ENCODE measurements at regions not wholly inside any gene's neighbourhood (a gene's known extent, or its start where the extent isn't known, plus 50 kb on each side); places are given as distances from the start of the nearest gene placed in this dataset.

DNA sequence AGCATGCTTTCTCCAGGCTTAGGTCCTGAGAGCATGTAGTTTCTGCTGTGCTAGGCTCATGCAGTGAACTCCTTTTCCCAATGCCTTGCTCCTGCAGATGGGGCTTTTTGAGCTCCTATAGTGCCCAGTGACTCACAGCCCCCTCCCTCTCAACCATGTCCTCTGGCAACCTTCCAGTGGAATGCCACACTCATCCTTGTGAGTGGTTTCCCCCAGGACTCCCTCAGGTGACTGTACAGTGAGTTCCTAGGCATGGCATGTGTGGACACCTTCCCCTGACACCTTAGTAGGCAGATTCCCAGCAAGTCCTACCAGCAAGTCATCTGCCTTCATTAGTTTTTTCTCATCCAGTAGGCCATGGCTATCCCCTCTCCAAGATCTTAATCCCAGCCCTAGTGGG, 72.4 kb upstream of the CXCL14 start (continued):
- TF ChIP-seq, protein P1, sequence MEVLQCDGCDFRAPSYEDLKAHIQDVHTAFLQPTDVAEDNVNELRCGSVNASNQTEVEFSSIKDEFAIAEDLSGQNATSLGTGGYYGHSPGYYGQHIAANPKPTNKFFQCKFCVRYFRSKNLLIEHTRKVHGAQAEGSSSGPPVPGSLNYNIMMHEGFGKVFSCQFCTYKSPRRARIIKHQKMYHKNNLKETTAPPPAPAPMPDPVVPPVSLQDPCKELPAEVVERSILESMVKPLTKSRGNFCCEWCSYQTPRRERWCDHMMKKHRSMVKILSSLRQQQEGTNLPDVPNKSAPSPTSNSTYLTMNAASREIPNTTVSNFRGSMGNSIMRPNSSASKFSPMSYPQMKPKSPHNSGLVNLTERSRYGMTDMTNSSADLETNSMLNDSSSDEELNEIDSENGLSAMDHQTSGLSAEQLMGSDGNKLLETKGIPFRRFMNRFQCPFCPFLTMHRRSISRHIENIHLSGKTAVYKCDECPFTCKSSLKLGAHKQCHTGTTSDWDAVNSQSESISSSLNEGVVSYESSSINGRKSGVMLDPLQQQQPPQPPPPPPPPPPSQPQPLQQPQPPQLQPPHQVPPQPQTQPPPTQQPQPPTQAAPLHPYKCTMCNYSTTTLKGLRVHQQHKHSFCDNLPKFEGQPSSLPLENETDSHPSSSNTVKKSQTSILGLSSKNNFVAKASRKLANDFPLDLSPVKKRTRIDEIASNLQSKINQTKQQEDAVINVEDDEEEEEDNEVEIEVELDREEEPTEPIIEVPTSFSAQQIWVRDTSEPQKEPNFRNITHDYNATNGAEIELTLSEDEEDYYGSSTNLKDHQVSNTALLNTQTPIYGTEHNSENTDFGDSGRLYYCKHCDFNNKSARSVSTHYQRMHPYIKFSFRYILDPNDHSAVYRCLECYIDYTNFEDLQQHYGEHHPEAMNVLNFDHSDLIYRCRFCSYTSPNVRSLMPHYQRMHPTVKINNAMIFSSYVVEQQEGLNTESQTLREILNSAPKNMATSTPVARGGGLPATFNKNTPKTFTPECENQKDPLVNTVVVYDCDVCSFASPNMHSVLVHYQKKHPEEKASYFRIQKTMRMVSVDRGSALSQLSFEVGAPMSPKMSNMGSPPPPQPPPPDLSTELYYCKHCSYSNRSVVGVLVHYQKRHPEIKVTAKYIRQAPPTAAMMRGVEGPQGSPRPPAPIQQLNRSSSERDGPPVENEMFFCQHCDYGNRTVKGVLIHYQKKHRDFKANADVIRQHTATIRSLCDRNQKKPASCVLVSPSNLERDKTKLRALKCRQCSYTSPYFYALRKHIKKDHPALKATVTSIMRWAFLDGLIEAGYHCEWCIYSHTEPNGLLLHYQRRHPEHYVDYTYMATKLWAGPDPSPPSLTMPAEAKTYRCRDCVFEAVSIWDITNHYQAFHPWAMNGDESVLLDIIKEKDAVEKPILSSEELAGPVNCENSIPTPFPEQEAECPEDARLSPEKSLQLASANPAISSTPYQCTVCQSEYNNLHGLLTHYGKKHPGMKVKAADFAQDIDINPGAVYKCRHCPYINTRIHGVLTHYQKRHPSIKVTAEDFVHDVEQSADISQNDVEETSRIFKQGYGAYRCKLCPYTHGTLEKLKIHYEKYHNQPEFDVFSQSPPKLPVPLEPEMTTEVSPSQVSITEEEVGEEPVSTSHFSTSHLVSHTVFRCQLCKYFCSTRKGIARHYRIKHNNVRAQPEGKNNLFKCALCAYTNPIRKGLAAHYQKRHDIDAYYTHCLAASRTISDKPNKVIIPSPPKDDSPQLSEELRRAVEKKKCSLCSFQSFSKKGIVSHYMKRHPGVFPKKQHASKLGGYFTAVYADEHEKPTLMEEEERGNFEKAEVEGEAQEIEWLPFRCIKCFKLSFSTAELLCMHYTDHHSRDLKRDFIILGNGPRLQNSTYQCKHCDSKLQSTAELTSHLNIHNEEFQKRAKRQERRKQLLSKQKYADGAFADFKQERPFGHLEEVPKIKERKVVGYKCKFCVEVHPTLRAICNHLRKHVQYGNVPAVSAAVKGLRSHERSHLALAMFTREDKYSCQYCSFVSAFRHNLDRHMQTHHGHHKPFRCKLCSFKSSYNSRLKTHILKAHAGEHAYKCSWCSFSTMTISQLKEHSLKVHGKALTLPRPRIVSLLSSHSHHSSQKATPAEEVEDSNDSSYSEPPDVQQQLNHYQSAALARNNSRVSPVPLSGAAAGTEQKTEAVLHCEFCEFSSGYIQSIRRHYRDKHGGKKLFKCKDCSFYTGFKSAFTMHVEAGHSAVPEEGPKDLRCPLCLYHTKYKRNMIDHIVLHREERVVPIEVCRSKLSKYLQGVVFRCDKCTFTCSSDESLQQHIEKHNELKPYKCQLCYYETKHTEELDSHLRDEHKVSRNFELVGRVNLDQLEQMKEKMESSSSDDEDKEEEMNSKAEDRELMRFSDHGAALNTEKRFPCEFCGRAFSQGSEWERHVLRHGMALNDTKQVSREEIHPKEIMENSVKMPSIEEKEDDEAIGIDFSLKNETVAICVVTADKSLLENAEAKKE (CRISPR knock-in tag; IDR thresholded peaks at IDR 0.05): no peak
- TF ChIP-seq POLR2AphosphoS5 (IDR thresholded peaks at IDR 0.05; ENCODE audit: low read depth): no peak
- TF ChIP-seq, protein P2, sequence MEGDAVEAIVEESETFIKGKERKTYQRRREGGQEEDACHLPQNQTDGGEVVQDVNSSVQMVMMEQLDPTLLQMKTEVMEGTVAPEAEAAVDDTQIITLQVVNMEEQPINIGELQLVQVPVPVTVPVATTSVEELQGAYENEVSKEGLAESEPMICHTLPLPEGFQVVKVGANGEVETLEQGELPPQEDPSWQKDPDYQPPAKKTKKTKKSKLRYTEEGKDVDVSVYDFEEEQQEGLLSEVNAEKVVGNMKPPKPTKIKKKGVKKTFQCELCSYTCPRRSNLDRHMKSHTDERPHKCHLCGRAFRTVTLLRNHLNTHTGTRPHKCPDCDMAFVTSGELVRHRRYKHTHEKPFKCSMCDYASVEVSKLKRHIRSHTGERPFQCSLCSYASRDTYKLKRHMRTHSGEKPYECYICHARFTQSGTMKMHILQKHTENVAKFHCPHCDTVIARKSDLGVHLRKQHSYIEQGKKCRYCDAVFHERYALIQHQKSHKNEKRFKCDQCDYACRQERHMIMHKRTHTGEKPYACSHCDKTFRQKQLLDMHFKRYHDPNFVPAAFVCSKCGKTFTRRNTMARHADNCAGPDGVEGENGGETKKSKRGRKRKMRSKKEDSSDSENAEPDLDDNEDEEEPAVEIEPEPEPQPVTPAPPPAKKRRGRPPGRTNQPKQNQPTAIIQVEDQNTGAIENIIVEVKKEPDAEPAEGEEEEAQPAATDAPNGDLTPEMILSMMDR (conservative IDR thresholded peaks at IDR 0.05; ENCODE audit: low read depth in 2 of 2): no peak
- TF ChIP-seq EZH2 (IDR thresholded peaks at IDR 0.05; ENCODE audit: low read depth, unreplicated experiment): no peak
- no peak for TF ChIP-seq ZNF114 (CRISPR knock-in tag; IDR thresholded peaks at IDR 0.05)
- no peak for TF ChIP-seq NANOG (IDR thresholded peaks at IDR 0.05; ENCODE audit: borderline replicate concordance)
- TF ChIP-seq ZNF331 (CRISPR knock-in tag; IDR thresholded peaks at IDR 0.05; ENCODE audit: low read depth): no peak
- TF ChIP-seq STAT1 (IDR thresholded peaks at IDR 0.05; ENCODE audit: unreplicated experiment): no peak

DNA sequence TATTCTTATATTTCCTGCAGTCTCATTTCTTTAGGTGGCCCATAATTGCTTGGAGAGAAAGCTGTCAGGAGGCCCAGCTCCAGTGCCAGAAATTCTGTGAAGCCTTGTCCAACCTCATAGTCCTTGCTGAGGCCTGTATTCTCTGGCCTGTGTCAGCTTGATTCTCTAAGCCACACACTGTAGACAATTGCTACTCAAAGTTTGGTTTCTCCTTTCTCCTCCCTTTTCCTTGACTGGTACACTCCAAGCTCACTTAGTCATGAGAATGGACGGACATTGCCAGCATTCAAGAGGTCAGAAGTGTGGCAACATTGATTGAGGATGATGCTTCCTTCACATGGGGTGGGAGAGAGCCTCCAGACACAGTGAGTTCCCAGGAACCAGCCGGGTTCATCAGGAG, 71.3 kb upstream of the CXCL14 start:
- Histone ChIP-seq H3K79me2 (replicated peaks; ENCODE audit: insufficient read depth) (no peaks in the 10 kb centered on the region), H2AFZ (no peak overlapping the region), H3K27ac (ENCODE audit: low read depth) (no peak overlapping the region), H3K4me2 (no peak overlapping the region), H3K9me2 (ENCODE audit: insufficient read depth) (no peaks in the 10 kb centered on the region), H3F3A (replicated peaks; ENCODE audit: low read depth) (no peaks in the 10 kb centered on the region), H3K27me3 (ENCODE audit: insufficient read depth) (no peaks in the 10 kb centered on the region), H3K4me1 (ENCODE audit: insufficient read depth) (no peaks in the 10 kb centered on the region), H3K4me3 (no peak overlapping the region), H3K36me3 (ENCODE audit: insufficient read depth) (no peaks in the 10 kb centered on the region), H4K20me1 (replicated peaks; ENCODE audit: insufficient read depth) (no peaks in the 10 kb centered on the region)
- Mint-ChIP-seq H3K27me3 (ENCODE audit: insufficient read depth, low read depth, poor library complexity) (no peaks in the 10 kb centered on the region), H3K4me1 (no peaks in the 10 kb centered on the region), H3K4me3 (no peak overlapping the region), H3K9me3 (no peaks in the 10 kb centered on the region), H3K36me3 (ENCODE audit: low read depth) (no peaks in the 10 kb centered on the region), H3K27ac (no peak overlapping the region)
- ATAC-seq: no peak
- no peak for DNase-seq (ENCODE audit: low spot score)
- no peak for TF ChIP-seq JUNB (IDR thresholded peaks at IDR 0.05; ENCODE audit: unreplicated experiment)
- TF ChIP-seq, protein P3, sequence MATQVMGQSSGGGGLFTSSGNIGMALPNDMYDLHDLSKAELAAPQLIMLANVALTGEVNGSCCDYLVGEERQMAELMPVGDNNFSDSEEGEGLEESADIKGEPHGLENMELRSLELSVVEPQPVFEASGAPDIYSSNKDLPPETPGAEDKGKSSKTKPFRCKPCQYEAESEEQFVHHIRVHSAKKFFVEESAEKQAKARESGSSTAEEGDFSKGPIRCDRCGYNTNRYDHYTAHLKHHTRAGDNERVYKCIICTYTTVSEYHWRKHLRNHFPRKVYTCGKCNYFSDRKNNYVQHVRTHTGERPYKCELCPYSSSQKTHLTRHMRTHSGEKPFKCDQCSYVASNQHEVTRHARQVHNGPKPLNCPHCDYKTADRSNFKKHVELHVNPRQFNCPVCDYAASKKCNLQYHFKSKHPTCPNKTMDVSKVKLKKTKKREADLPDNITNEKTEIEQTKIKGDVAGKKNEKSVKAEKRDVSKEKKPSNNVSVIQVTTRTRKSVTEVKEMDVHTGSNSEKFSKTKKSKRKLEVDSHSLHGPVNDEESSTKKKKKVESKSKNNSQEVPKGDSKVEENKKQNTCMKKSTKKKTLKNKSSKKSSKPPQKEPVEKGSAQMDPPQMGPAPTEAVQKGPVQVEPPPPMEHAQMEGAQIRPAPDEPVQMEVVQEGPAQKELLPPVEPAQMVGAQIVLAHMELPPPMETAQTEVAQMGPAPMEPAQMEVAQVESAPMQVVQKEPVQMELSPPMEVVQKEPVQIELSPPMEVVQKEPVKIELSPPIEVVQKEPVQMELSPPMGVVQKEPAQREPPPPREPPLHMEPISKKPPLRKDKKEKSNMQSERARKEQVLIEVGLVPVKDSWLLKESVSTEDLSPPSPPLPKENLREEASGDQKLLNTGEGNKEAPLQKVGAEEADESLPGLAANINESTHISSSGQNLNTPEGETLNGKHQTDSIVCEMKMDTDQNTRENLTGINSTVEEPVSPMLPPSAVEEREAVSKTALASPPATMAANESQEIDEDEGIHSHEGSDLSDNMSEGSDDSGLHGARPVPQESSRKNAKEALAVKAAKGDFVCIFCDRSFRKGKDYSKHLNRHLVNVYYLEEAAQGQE (IDR thresholded peaks at IDR 0.05; ENCODE audit: unreplicated experiment): no peak
- no peak for TF ChIP-seq CREB1 (CRISPR knock-in tag; IDR thresholded peaks at IDR 0.05; ENCODE audit: low read depth)
- TF ChIP-seq ZNF114 (CRISPR knock-in tag; IDR thresholded peaks at IDR 0.05): no peak
- TF ChIP-seq NANOG (IDR thresholded peaks at IDR 0.05; ENCODE audit: borderline replicate concordance): no peak
- TF ChIP-seq EZH2phosphoT487 (IDR thresholded peaks at IDR 0.05; ENCODE audit: unreplicated experiment): no peak
- no peak for TF ChIP-seq STAT1 (IDR thresholded peaks at IDR 0.05; ENCODE audit: unreplicated experiment)
- TF ChIP-seq, protein P2 (conservative IDR thresholded peaks at IDR 0.05; ENCODE audit: low read depth in 2 of 2): no peak
- TF ChIP-seq EZH2 (IDR thresholded peaks at IDR 0.05; ENCODE audit: low read depth, unreplicated experiment): no peak
